UCSD-AML1 (cell line): ENCODE measurements at regions not wholly inside any gene's neighbourhood (a gene's known extent, or its start where the extent isn't known, plus 50 kb on each side); places are given as distances from the start of the nearest gene placed in this dataset.
"Not testable (repeated sequence)": the region's sequence is repeated elsewhere in the genome, so short reads cannot be mapped to it uniquely, and the experiment has no call there.

Source experiments
- DNase-seq: peaks from one replicate; lab custom pipeline; 2025; ENCODE audit not compliant: unreplicated experiment; lab: John Stamatoyannopoulos, UW

GRCh38 chr16:75983296-75983695, 257.0 kb upstream of the CPHXL start:
- no peak for DNase-seq

- DNase-seq = no peak
These were observed 257.6 kb upstream of the CPHXL start for GRCh38 chr16:75983741-75984381.

GRCh38 chr16:75987323-75987722, 261.0 kb upstream of the CPHXL start:
- DNase-seq = no peak

DNA sequence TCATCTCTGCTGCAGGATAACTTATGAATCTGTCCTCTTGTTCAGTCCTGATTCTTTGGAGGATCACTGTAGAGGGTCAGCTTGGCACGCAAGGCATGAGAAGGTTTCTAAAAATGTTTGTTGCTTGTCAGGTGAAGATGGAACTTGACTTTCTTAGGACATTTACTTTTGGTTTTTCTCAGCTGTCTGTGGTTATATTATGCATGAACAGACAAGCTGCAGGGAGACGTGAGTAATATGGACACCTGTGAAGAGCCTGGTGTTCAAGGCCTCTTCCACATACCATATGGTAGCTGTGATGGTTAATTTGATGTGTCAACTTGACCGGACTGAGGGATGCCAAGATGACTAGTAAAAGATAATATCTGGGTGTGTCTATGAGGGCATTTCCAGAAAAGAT, 270.2 kb upstream of the CPHXL start:
- no peak for DNase-seq

DNA sequence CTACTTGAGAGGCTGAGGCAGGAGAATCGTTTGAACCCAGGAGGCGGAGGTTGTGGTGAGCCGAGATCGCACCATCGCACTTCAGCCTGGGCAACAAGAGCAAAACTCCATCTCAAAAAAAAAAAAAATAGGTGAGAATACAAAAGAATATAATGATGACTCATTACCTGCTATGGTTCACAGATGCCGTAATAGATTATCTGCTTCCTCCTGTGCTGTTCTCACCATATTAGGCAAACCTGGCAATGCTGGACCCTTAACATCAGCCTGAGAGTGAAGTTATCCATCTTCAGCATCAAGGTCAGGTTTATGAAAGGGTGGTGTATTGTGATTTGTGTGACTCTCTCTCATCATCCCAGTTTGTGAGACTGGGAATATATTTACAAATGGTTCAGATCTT, 271.3 kb upstream of the CPHXL start:
- DNase-seq = no peak

DNA sequence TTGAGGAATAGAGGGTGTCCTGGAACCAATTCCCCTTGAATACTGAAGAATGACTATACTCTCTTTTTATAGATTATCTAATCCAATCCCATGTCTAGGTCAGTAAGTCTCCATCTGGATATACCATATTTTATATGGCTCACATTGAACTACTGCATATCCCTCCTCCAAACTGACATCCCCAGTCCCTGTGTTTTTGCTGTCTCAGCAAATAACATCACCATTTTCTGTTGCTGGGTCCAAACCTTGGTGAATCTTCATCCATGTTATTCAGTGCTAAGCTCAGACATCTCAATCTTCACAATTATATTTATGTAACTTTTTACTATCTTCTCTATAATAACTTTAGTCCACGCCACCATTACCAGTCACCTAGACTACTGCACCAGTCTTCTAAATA, 269.6 kb upstream of the CNTNAP4 start:
- no peak for DNase-seq

- DNase-seq = no peak
These were observed 253.4 kb upstream of the CNTNAP4 start for GRCh38 chr16:76023835-76024234.

GRCh38 chr16:76035689-76036088, 241.5 kb upstream of the CNTNAP4 start:
- DNase-seq = no peak

GRCh38 chr16:76038097-76038496, 239.1 kb upstream of the CNTNAP4 start:
- no peak for DNase-seq

DNA sequence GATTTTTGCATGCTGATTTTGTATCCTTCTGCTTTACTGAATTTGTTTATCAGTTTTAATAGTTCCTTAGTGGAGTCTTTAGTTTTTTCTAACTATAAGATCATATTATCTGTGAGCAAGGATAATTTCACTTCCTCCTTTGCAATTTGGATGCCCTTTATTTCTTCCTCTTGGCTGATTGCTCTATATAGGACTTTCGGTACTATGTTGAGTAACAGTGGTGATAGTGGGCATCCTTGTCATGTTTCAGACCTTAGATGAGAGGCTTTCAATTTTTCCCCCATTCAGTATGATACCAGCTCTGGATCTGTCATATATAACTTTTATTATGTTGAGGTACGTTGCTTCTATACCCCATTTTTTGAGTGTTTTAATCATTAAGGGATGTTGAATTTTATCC, 224.5 kb upstream of the CNTNAP4 start:
- DNase-seq = no peak

DNA sequence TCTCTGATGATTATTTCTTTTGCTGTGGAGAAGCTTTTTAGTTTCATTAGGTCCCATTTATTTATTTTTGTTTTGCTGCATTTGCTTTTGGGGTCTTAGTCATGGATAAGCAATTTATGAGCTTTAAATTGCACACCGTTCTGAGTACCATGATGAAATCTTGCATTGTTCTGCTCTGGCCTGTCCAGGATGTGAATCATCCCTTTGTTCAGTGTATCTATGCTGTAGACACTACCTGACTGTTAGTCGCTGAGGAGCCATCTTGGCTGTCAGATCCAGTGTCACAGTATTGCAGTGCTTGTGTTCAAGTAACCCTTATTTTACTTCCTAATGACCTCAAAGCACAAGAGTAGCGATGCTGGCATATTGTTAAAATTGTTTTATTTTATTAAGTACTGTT, 218.0 kb upstream of the CNTNAP4 start:
- DNase-seq = no peak

- DNase-seq = no peak
These were observed 217.5 kb upstream of the CNTNAP4 start for GRCh38 chr16:76059701-76060100.

DNA sequence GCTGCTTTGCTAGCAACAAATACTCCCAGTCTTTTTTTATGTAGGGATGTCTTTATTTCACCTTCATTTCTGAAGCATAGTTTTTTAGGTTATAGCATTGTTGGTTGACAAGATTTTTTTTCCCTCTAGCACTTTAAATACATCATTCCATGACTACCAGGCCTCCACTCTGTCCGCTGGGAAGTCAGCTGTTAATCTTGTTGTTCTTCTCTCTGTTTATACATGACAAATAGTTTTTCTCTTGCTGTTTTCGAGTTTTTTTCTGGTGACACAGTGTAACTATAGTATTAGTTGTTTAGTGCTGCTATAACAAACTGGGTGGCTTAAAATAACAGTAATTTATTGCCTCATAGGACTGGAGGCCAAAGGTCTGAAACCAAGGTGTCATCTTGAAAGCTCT, 205.5 kb upstream of the CNTNAP4 start:
- DNase-seq = no peak

GRCh38 chr16:76081967-76082366, 195.2 kb upstream of the CNTNAP4 start:
- DNase-seq = no peak

DNA sequence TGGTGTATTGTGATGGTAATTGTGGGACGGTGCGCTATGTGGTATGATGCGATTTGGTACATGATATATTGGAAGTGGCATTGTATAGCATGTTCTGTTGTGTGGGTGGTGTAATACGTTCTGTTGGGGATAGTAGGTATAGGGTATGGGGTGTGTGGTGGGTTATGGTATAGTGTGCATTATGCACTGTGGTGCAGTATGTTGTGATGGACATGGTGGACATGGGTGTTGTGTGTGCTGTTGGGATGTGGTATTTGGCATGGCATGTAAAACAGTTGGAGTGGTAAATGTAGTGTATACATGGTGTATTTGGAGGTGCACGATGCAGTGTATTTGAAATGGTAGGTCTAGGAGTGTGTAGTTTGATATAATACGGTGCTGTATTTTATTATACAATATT, 170.6 kb upstream of the CNTNAP4 start:
- DNase-seq = no peak

- no peak for DNase-seq
These were observed 168.7 kb upstream of the CNTNAP4 start for GRCh38 chr16:76108460-76108859.

- peak; percentile 6 for DNase-seq
These were observed 162.5 kb upstream of the CNTNAP4 start for GRCh38 chr16:76114681-76115080.

GRCh38 chr16:76118344-76118743, 158.9 kb upstream of the CNTNAP4 start:
- no peak for DNase-seq

- no peak for DNase-seq
These were observed 155.6 kb upstream of the CNTNAP4 start for GRCh38 chr16:76121636-76122035.

GRCh38 chr16:76123966-76124365, 153.2 kb upstream of the CNTNAP4 start:
- DNase-seq = no peak

- no peak for DNase-seq
These were observed 151.3 kb upstream of the CNTNAP4 start for GRCh38 chr16:76125871-76126270.

DNA sequence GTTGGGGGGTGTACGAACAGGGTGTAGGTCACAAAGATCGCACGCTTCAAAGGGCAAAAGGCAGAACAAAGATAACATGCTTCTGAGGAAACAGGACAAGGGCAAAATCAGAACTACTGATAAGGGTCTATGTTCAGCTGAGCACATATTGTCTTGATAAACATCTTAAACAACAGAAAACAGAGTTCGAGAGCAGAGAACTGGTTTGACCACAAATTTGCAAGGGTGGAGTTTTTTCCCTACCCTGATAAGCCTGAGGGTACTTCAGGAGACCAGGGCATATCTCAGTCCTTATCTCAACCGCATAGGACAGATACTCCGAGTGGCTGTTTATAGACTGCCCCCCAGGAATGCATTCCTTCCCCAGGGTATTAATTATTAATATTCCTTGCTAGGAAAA, 139.1 kb upstream of the CNTNAP4 start:
- not testable (repeated sequence) for DNase-seq

DNA sequence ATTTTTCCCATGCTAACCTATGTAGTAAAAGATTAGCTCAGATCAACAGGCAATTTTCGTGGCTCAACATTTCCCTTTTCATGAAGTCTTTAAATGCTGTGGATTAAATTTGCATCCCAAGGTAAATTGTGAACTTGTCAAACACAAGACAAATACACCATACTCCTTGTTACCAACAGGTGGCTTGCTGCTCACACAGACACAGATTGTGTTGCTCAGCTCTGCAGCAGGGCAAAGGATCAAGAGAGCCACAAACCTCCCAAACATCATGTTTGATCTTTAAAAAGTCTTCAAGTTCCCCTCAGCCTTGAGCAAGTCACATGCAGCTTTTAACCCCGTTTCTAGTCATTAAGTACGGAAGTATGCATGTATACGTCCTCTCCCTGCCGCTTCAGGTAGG, 119.6 kb upstream of the CNTNAP4 start:
- DNase-seq = no peak

DNA sequence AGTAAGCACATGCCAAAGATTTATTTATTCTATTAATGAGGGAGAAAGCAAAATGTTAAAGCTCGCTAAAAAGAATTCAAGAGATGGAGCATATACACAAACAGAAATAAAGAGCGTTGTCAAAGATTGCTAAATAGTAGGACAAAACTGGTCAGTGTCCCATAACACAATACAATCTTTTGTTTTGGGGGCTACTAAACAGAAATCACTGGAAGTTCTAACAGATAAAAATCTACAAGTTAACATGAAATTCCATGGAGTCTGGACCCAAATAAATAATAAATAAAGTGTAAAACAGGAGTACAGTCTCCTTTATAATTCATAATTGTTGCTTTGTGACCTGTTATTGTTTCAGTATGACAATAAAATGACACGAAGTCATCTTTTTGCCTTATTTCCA, 115.2 kb upstream of the CNTNAP4 start:
- DNase-seq = no peak
